Ovary (tissue), 7 donors: ENCODE measurements at regions not wholly inside any gene's neighbourhood (a gene's known extent, or its start where the extent isn't known, plus 50 kb on each side); places are given as distances from the start of the nearest gene placed in this dataset.

Source experiments
- DNase-seq, 5 donors: peaks; one replicate each; pipeline ENCODE4 v3.0.0-alpha.2; 2019 to 2020
- H3K27ac ChIP-seq, 2 donors: fragments of 200-600 bp; one replicate each; pipeline versions ENCODE4 v1.5.1 to v1.8.0; 2019 to 2022
- H3K27me3 ChIP-seq: fragments of 200-600 bp; one replicate; pipeline ENCODE4 v1.8.0; 2022
- H3K36me3 ChIP-seq: fragments of 200-600 bp; sonication (generic); one replicate; pipeline ENCODE4 v1.5.1; 2019
- H3K4me1 ChIP-seq: one replicate; pipeline ENCODE4 v1.8.1; 2013; ENCODE audit warnings: mild to moderate bottlenecking, moderate library complexity; ENCODE audit not compliant: insufficient read depth
- H3K4me3 ChIP-seq: fragments of 200-600 bp; sonication (generic); one replicate; pipeline ENCODE4 v1.5.1; 2017
- H3K9me3 ChIP-seq, 2 donors: fragments of 200-600 bp in 1 of 2; sonication (generic) in 1 of 2; one replicate each; pipeline versions ENCODE4 v1.5.1 to v1.8.1; 2013 to 2019; ENCODE audit warnings: mild to moderate bottlenecking in 1 of 2, moderate library complexity in 1 of 2
- CTCF ChIP-seq, 3 donors: fragments of 450-650 bp in 2 of 3; fragments of 200-600 bp in 1 of 3; IDR thresholded peaks; one replicate each; pipeline versions ENCODE4 v1.5.1 to v1.8.0; 2016 to 2022; ENCODE audit warnings: antibody characterized with exemption in 3 of 3, mild to moderate bottlenecking in 1 of 3
- EP300 ChIP-seq: sonication (generic); formaldehyde crosslinking; IDR thresholded peaks from one replicate; pipeline ENCODE4 v1.6.1; 2017; ENCODE audit warnings: antibody characterized with exemption
- POLR2A ChIP-seq: fragments of 450-650 bp; IDR thresholded peaks from one replicate; pipeline ENCODE4 v1.6.1; 2017; ENCODE audit warnings: antibody characterized with exemption, mild to moderate bottlenecking, moderate library complexity
- WGBS, 3 donors: extraction: QIAGEN DNeasy Blood & Tissue Kit in 1 of 3; methylation state at CpG; one replicate each; pipeline versions ENCODE4 v1.1.5 to v1.1.7; 2013 to 2017; 5-methylcytosine and 5-hydroxymethylcytosine counted together
- intact Hi-C, 4 donors: fragments of 100-400 bp; cut with DNase I; formaldehyde crosslinking; loops; one replicate each; pipeline versions ENCODE4 v1.11.0 to v1.15.1; 2022 to 2023
- donor health status: DM: no; HTN: no; CAD: no; lungs with moderate emphysema.
- donor health status: DM: no; HTN: no; CAD: no.
- donor health status: Bipolar disorder and iron deficiency.
- donor health status: DM: no; HTN: no; CAD: no.
- donor health status: DM: yes; HTN: yes; CAD: no.

GRCh38 chr6:22457996-22458395 is 111.4 kb upstream of the HDGFL1 start:
- DNase-seq: no peak
- no peak overlapping the region for H3K4me3 ChIP-seq
- no peaks in the 10 kb centered on the region for H3K9me3 ChIP-seq
- H3K27me3 ChIP-seq: no peaks in the 10 kb centered on the region
- no peak overlapping the region for H3K27ac ChIP-seq
- no peaks in the 10 kb centered on the region for H3K36me3 ChIP-seq
- WGBS, 3 donors: 62 to 79% (median 76%) methylated on average over 1 of the region's 1 CpG
- no peak for TF ChIP-seq EP300
- intact Hi-C loops: no loop called here
- no peaks in the 10 kb centered on the region for H3K4me1 ChIP-seq

GRCh38 chr6:22466665-22467245 is 102.6 kb upstream of the HDGFL1 start:
- Histone ChIP-seq H3K27ac (no peak overlapping the region), H3K9me3 (no peaks in the 10 kb centered on the region), H3K4me3 (no peak overlapping the region), H3K36me3 (no peaks in the 10 kb centered on the region), H3K27me3 (no peaks in the 10 kb centered on the region), H3K4me1 (peaks cover 2% of the 10 kb centered on the region)
- 93 to 95% (median 93%) methylated on average over 4 of the region's 4 CpGs for WGBS, 3 donors
- intact Hi-C loops: no loop called here
- no peak for TF ChIP-seq POLR2A
- no peak for TF ChIP-seq EP300
- TF ChIP-seq CTCF (IDR thresholded peaks at IDR 0.05): no peak
- DNase-seq: no peak

- TF ChIP-seq POLR2A: no peak
- TF ChIP-seq CTCF (IDR thresholded peaks at IDR 0.05): no peak
- no peak for TF ChIP-seq EP300
- WGBS, 3 donors: 90 to 97% (median 91%) methylated on average over 3 of the region's 3 CpGs
- Histone ChIP-seq H3K27ac (no peak overlapping the region), H3K36me3 (no peaks in the 10 kb centered on the region), H3K9me3 (no peaks in the 10 kb centered on the region), H3K4me1 (peaks cover 5% of the 10 kb centered on the region), H3K27me3 (no peaks in the 10 kb centered on the region), H3K4me3 (no peak overlapping the region)
- DNase-seq: no peak
- intact Hi-C loops: no loop called here
Observed at GRCh38 chr6:22467645-22468044, 101.7 kb upstream of the HDGFL1 start.

- Histone ChIP-seq H3K27me3 (no peaks in the 10 kb centered on the region), H3K4me3 (no peak overlapping the region), H3K4me1 (peaks cover 5% of the 10 kb centered on the region), H3K36me3 (no peaks in the 10 kb centered on the region), H3K9me3 (no peaks in the 10 kb centered on the region), H3K27ac (no peak overlapping the region)
- WGBS, 3 donors: 42 to 57% (median 51%) methylated on average over 2 of the region's 2 CpGs
- intact Hi-C loops: no loop called here
- TF ChIP-seq POLR2A (no peak), EP300 (no peak), CTCF (IDR thresholded peaks at IDR 0.05) (no peak)
- no peak for DNase-seq
Observed at GRCh38 chr6:22468256-22468965, 101.0 kb upstream of the HDGFL1 start.

GRCh38 chr6:22470454-22471131 is 98.8 kb upstream of the HDGFL1 start:
- intact Hi-C loops: no loop called here
- no peak for DNase-seq
- Histone ChIP-seq H3K4me1 (peaks cover 5% of the 10 kb centered on the region), H3K27me3 (no peaks in the 10 kb centered on the region), H3K36me3 (no peaks in the 10 kb centered on the region), H3K4me3 (no peak overlapping the region), H3K9me3 (no peaks in the 10 kb centered on the region), H3K27ac (no peak overlapping the region)
- TF ChIP-seq CTCF (IDR thresholded peaks at IDR 0.05) (no peak), POLR2A (no peak), EP300 (no peak)
- WGBS, 3 donors: 70 to 74% (median 74%) methylated on average over 7 of the region's 7 CpGs
